Liver (tissue), 2 donors: ENCODE measurements at regions not wholly inside any gene's neighbourhood (a gene's known extent, or its start where the extent isn't known, plus 50 kb on each side); places are given as distances from the start of the nearest gene placed in this dataset.

Experiments
- CTCF ChIP-seq: fragments of 150-350 bp; IDR thresholded peaks from 2 replicates; pipeline ENCODE4 v1.5.1; 2017; ENCODE audit warnings: improper control_type of control experiment, low read depth, low read length; ENCODE audit not compliant: missing input control
- FOXA2 ChIP-seq: IDR thresholded peaks from 2 replicates; pipeline ENCODE4 v1.6.1; 2016; ENCODE audit warnings: antibody characterized with exemption
- MAX ChIP-seq: IDR thresholded peaks from 2 replicates; pipeline ENCODE4 v1.6.1; 2016; ENCODE audit warnings: antibody characterized with exemption
- ZBTB33 ChIP-seq: IDR thresholded peaks from 2 replicates; pipeline ENCODE4 v1.6.1; 2016; ENCODE audit warnings: antibody characterized with exemption
- donor health status: healthy.

- TF ChIP-seq MAX, result no peak
- TF ChIP-seq CTCF, result no peak
- no peak for TF ChIP-seq FOXA2
- no peak for TF ChIP-seq ZBTB33
Measured at GRCh38 chr20:60349418-60349817, 391.2 kb downstream of the CDH26 start.
